ENCODE measurements at regions not wholly inside any gene's neighbourhood (a gene's known extent, or its start where the extent isn't known, plus 50 kb on each side); places are given as distances from the start of the nearest gene placed in this dataset.

DNA sequence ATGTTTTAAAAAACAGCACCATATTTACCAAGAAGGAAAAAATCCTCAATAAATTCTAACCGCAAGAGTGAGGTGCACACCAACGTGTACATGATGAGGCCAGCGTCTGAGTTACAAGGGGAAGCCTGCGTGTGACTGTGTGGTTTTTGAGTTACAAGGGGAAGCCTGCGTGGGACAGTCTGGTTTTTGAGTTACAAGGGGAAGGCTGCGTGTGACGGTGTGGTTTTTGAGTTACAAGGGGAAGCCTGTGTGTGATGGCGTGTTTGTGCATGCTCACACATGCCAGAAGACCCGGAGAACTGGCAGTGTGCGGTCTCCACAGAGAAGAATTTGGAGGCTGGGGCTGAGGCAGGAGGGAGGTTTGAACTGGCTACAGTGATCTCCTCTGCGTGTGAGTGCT is 1376.4 kb downstream of the TBC1D22A start:
- no peak for DNase-seq (ENCODE audit: low read depth)

DNA sequence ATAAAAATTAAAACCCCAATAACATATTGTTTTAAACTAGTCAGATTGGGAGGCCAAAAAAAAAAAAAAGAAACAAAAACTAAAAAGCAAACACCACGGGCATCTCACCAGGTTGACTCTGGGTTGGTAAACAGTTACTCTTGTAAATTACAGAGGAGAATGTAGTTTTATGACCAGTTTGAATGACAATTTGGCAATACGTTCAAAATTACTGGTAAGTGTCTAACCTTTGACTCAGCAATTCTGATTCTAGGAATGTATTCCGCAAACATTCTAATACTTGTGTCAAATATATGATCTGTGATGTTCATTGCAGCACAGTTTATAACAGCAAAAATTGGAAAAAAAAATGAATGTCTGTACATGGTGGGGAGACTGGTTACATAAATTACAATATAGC is 1376.0 kb downstream of the TBC1D22A start:
- DNase-seq (ENCODE audit: low read depth) = no peak

DNA sequence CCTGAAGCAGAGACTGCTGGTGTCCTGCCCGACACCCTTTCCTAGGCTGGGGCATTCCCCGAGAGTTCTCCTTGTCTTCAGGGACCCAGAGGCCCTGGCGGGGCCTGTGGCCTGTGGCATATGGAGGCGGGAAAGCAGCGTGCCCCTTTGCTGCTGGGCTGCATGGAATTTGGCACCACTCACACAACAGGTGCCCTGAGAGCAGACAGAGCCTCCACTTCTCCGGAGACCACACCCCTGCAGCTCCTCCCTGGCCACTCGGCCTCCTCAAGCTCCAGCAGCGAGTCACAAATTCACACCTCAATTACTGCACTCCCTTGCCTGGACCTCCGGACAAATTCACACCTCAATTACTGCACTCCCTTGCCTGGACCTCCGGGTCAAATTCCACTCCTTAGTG is 1375.2 kb downstream of the TBC1D22A start:
- no peak for DNase-seq (ENCODE audit: low read depth)

DNA sequence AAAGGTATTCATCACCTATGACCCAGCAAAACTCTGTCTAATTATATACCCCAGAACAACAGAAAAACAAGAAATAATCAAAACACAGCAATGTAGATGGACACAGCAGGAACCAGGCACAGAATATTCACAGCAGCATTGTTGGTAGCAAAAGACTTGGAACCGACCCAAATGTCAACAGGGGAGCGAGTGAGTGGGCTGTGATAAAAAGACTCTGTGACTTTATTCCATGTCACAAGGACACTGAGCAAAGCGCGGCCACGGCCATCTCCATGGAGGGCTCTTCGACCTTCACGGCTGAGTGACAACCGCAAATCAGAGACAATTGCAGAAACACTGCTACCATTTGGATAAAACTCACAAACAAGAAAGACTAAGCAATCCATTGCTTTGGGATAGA is 1373.1 kb downstream of the TBC1D22A start:
- DNase-seq (ENCODE audit: low read depth) = no peak

DNA sequence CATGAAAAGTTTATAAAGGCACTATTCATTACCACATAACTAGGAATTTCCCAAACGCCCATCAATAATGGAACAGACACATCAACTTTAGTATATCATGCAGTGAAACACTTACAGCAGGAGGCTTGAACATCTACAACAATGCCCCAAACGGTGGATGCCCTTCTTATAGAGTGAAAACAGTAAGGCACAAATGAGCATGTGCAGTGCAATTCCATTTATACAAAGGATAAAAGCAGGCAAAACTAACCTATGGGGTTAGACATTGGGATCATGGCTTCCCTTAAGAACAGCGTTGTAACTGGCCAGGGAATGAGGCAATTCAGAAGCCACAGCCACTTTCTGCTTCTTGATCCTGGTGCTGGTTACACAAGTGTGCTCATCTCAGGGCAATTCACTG is 1363.0 kb downstream of the TBC1D22A start:
- no peak for DNase-seq (ENCODE audit: low read depth)

DNA sequence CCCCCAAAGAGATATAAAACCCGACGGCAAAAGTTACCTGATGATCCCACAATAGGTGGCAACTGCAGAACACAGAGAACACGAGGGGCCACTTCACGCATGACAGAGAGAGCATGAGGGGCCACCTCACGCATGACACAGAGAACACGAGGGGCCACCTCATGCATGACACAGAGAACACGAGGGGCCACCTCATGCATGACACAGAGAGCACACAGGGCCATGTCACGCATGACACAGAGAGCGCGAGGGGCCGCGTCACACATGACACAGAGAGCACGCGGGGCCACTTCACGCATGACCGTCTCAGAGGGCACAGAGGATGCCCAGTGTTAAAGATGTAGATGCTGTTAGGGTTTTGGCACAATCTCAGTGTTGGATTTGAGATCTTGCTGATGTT is 1359.5 kb downstream of the TBC1D22A start:
- no peak for DNase-seq (ENCODE audit: low read depth)

DNA sequence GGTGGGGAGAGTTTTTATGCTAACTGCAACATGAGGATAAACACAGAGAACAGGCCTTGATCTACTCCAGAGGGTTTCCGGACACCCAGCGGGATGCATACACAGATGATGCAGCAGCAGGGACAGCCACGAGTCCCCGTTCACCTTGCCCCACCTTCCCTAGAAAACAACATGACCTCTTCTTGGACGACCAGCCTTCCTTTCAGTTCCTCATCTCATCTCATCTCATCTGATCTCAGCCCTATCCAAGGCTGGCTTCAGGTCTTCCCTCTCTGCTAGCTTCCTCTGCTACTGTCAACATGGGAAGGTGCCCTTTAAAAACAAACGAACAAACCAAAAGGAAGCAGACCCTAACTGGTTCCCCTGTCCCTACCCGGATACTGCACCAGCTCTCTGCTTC is 1356.2 kb downstream of the TBC1D22A start:
- DNase-seq (ENCODE audit: low read depth) = no peak

DNA sequence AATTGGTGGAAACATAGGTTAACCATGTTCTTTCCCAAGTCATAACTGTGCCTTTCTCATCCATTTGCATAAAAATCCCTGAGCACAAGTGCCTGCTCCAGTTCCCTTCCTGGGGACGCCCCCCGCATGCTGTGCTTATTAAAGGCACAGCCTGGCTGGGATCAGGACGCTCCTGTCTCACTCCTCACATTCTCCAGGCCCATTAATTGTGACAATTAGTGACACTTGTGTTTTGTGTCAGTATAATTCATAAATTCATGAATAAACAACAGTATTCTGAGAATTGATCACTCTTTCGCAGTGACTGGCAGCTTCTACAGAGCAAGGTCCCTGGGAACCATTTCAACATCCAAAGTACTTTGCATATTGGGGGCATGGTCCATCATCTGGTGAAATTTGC is 1354.4 kb downstream of the TBC1D22A start:
- DNase-seq (ENCODE audit: low read depth) = no peak

DNA sequence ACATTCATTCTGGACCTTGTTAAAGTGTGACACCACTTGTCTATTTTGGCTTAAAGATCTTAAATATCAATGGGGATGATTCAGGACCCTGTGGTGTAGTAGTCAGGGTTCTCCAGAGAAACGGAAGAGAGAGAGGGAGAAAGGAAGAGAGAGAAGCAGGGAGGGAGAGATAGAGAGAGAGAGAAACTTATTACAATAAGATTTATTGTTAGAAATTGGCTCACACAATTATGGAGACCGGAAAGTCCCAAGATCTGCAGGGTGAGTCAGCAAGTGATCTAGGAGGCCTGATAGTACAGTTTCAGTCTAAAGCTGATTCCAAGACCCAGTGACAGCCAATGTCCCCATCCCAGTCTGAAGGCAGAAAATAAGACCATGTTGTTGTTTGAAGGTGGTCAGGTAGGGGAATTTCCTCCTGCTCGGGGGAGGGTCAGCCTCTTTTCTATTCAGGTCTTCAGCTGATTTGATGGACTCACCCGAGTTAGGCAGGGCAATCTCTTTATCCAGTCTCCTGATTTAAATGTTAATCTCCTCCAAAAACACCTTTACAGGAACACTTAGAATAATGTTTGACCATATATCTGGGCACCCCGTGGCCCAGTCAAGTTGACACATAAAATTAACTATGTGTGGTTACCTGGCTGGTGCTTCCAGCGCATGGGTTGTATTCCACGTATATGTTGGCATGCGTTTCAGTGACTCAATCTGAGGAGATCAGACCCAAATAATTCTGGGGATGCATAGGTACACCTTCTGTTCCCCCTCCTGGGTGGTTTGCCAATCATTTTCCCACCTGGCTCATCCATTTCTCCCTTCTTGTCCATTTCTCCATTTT is 1350.5 kb downstream of the TBC1D22A start:
- DNase-seq (ENCODE audit: low read depth) = no peak

DNA sequence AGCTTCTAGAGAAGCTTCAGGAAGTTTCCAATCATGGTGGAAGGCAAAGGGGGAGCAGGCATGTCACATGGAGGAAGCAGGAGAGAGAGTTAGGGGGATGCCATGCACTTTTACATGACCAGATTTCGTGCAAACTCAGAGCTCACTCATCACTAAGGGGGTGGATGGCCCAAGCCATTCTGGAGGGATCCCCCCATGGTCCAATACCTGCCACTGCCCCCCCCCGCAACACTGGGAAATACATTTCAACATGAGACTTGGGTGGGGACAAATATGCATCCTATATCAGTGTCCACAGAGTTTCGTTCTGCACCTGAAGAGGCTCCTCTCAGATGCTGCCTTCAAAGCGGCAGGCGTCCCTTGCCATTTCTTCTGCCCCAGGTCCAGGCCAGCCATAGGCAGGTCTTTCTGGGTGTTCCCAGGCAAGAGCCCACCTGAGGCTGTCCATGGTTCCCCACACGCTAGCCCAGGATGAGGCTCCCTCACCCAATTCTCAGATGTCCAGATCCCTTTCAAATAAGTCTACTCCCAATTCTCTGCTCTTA is 1344.3 kb downstream of the TBC1D22A start:
- DNase-seq (ENCODE audit: low read depth) = no peak

DNA sequence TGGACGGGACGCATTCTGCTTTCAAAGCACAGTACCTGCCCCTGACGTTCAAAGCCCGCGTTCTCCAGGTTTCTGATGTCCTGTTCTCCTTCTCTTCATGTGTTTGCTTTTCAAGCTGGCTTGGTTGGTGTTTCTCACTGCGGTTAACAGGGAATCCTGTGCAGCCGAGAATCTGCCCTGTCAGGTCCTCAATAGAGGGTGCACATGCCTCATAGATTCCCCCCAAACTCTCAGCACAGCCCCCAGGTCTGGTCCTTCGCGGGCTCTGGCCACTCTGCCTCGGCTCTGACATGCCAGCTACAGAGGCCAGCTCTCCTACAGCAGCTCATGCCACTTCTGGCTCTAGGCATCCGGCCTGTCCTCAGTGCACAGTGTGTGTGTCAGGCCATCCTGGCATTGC is 1343.8 kb downstream of the TBC1D22A start:
- DNase-seq (ENCODE audit: low read depth) = no peak

DNA sequence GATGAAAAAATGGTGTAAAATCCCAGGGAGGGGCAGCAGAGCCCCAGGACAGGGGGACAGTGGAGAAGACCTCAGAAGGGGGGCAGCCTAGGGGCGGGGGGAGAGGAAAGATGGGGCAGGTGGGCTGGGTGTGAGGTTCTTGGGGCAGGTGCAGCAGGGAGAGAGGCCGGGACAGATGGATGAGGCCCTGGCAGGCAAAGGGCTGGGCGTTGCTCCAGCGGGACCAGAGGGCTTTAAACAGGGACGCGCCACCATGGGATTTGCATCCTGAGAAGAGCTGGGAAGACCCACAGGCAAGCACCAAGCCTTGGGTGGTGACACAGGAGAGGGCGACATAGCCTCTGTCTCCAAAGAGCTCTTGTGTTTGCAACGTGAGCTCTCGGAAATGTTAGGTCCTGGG is 1342.8 kb downstream of the TBC1D22A start:
- DNase-seq (ENCODE audit: low read depth) = no peak

DNA sequence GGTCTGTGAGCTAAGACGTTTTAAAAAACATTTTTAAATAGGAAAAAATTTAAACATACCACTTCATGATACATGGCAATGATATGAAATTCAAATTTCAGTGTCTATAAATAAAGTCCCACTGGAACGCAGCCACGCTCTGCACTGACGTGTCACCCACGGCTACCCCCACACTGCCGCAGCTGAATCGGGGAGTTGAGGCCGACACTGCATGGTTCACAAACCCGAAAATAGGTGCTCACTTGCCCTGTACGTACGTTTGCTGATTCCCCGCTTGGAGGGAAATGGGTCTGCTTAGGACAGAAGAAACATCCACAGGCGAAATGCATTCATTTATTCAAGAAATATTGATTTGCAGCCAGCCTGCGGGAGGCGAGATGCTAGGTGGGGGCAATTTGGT is 1342.3 kb downstream of the TBC1D22A start:
- DNase-seq (ENCODE audit: low read depth) = no peak

DNA sequence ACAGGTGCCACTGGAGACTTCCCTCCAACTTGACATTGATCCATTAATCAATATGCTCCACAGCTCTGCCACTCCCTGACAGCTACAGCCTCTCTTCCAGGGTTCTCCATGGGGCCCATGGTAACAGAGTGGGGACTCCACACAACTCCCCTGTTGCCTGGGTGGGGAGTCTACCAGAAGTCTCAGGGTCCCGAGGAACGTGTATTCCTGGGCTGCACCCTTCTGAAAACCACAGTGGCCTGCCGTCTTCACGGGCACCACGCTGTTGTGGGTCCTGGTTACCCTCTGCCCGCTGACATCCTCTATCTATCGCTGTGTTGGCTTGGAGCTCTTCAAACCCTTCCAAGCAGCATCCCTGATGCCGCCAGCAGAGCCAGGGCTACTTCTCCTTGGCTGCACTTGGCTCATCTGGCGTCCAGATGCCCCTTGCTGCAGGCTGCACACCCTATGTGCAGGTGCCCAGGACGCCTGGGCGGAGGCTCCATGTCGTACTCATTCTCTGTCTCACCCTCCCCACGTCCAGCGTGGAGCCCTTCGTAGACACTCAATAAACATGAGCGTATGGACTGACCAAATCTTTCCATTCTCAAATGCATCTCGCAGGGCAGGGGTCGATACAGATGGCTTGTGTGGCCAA is 1341.8 kb downstream of the TBC1D22A start:
- no peak for DNase-seq (ENCODE audit: low read depth)

DNA sequence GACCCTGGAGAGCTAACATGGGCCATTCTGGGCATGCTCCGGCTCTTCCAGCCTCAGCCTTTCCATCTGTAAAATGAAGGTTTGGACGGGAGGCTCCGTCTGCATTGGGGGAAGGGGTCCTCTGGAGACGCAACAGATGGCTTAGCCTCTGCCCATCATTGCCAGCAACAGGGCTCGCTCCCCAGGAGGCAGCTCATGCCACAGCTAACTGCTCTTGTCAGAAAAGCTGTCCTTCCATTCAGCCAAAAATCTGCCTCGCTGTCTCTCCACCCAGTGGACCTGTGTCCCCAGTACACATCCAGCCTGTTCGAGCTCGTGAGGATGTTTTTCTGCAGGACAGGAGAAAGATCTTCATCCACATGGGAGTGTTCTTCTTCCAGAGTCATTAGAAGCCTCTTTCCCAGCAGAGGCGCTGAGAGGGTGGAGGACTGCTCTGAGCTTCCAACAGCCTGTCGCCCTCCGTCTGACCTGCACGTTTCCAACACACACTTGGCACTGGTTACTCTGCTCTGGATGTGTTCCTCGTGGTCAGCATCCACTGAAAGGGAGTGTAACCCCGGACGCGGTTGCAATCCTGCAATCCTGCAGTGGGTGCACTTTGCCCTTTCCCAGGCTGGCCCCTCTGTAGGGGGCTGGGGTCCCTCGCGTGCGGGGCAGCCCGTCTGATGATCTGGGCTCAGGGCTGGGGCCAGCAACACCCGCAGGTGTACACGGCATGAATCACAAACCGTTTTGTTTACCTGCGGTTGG is 1340.9 kb downstream of the TBC1D22A start:
- DNase-seq (ENCODE audit: low read depth) = no peak

DNA sequence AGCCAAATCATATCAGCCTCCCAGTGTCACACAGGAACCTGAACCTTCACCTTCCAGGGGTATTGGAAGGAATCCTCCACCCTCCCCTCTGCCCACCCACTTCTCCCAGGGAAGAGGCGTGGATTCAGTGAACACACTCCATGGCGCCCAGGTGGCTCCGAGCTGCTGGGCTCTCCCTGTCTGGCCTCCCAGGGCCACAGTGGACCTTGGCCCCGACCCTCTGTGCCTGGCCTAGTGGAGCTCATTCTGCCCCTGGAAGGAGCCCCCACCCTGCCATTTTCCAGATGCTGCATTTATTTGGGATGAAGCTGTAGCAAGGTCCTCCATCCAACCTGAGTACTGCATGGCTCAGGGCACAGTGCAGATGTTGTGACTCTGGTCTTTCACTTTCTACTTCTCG is 1340.1 kb downstream of the TBC1D22A start:
- DNase-seq (ENCODE audit: low read depth) = no peak

DNA sequence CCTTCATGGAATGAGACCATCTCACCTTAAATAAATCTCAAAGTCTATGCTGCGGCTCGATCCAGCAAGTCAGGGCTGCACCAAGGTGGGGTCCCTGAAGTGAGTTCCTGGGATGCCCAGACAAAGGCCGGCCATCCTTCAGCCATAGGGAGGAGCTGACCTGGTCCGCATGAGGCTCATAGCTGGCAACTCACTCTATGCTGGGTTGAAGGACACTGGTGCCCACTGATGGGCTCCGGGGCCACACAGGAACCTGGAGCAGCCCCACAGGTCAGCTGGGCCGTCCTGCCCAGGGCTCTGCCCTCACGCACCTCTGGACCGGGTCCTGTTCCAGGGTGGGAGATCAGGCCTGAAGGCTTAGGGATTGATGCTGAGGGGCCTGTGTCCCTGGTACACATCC is 1339.3 kb downstream of the TBC1D22A start:
- DNase-seq (ENCODE audit: low read depth) = no peak

DNA sequence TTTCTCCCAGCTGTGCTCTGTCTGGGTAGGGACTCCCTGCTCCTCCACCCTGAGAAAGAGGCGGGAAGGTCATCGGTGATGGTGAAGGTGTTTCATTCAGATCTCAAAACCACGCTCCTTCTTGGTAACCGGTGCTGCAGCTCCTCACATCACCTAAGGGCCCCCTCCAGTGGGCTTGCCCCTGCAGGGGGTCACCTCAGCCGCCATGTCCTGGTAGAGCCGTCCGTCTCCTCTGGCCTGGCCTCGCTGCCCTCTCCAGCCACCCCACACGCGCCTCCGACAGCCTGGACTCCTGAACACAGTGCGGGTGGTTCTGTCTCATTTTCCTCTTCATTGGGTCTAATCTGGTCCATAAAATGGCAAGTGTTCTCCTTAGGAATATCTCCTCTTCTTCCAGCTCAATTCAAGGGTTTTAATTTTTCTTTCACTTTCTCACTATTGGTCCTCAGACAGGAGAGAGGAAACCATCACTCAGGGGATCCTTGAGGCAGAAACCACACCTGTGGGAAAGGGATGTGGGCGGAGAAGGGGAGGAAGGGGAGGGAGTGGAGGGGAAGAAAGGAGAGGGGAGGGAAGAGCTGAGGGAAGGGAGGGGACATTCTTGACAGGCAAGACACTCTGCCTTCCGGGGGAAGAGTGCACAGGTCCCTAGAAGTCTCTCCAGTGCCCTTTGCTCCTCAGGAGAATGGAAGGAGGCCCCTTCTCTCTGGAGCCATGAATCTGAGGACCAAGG is 1338.4 kb downstream of the TBC1D22A start:
- DNase-seq (ENCODE audit: low read depth) = no peak

DNA sequence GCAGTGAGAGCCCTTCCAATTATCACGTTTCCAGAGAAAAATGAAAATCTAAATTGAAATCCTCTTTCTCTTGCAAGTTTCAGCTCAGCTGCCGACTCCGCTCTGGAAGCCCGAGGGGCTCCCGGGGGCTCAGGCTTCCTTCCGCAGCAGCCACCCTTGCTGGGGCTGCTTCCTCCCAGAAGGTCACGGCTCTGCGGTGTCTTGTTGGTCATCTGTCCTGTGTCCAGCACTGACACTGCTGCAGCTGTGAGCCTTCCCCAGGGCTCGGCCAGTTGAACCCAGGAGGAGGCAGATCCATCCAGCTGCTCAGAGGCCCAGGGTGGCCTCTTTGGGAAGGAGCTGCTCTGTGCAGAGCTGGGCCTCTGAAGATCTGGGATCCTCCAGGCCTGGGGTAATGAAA is 1337.2 kb downstream of the TBC1D22A start:
- no peak for DNase-seq (ENCODE audit: low read depth)

DNA sequence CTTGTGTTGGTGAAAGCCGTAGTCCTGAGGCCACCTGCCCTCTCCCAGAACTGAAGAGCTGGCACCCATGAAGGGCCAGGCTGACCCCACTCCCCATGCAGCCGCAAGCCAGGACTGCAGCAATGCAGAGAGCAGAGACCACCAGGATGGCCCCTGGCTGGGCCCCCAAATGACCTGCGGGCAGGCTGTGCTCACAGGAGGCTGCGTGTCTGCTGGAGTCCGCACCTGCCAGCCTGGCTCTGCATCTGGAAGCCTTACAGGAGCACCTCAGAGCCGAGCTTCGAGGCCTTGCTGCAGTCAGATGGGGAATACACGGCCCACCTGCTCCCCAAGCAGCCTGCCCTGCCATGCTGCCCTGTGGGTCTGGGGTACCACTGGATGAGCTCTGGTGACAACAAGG is 1336.8 kb downstream of the TBC1D22A start:
- DNase-seq (ENCODE audit: low read depth) = no peak

DNA sequence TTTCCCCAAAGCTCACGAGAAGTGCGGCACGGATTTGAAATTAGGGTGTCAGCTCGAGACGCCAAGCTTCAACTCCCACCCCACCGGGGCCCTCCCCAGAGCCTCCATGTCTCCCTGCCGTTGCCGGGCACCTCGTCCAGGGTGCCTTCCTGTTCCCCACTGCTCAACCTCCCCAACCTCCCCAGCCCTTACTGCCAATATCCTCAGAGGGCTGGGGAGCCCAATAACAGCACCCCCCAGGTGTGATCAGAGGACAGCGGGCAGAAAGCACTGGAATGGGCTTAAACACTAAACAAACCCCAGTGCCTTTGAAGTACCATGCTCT is 1336.4 kb downstream of the TBC1D22A start:
- DNase-seq (ENCODE audit: low read depth) = no peak

DNA sequence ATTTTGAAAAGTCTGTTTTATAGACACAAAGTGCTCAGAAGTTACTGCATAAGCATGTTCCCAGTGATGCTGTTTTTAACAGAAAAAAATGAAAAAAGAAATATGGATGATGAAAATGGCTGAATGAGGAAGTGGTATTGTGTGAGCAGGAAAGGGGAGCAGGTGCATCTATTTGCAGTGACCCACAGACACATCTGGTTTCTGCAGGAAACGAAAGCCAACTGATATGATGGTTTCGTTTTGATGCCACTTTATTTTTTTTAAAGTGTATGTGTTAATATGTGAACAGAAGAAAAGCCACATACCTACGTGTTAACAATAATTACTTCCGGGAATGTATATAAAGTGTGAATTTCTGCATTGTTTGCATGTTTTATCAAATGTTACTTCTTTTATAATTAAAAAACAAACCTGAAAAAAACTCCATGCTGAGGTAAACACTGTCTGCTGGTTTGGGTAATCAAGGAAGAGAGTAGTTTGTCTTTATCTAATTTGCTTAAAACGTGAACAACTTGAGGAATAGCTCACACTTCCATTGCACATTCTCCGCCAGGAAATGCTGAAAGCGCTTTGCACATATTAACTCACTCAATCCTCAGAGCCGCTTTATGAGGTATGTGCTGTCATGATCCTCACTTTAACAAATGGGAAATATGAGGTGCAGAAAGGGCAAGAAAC is 1335.9 kb downstream of the TBC1D22A start:
- DNase-seq (ENCODE audit: low read depth) = no peak

Data from stimulated activated CD8-positive, alpha-beta memory T cell treated with anti-CD3 and anti-CD28 coated beads, Interleukin-12 subunit alpha, Interleukin-12 subunit beta, amount 100 ng/mL, for 4 hours (primary cell).